Fibroblast of the aortic adventitia (primary cell): ENCODE measurements at regions not wholly inside any gene's neighbourhood (a gene's known extent, or its start where the extent isn't known, plus 50 kb on each side); places are given as distances from the start of the nearest gene placed in this dataset.

ENCODE experiments used
- DNase-seq: peaks from one replicate; pipeline ENCODE4 v3.0.0-alpha.2; 2010; ENCODE audit warnings: low read depth
- H3K4me3 ChIP-seq: 2 replicates; pipeline ENCODE4 v1.5.1; 2011; ENCODE audit warnings: low read depth, mild to moderate bottlenecking, control low read depth, low read length, moderate library complexity
- CTCF ChIP-seq: IDR thresholded peaks from 2 replicates; pipeline ENCODE4 v1.5.1; 2011; ENCODE audit warnings: mild to moderate bottlenecking, low read length, control low read depth, inconsistent platforms; ENCODE audit not compliant: insufficient read depth

GRCh38 chr22:49026494-49027367 is 800.9 kb downstream of the BRD1 start:
- H3K4me3 ChIP-seq, result no peak overlapping the region
- TF ChIP-seq CTCF, result no peak
- DNase-seq, result no peak

GRCh38 chr22:49025791-49026493 is 801.7 kb downstream of the BRD1 start:
- no peak for DNase-seq
- TF ChIP-seq CTCF, result no peak

GRCh38 chr22:49024775-49025440 is 802.8 kb downstream of the BRD1 start:
- TF ChIP-seq CTCF, result no peak
- DNase-seq, result no peak
- H3K4me3 ChIP-seq, result no peak overlapping the region

More at GRCh38 chr22:49025791-49026493, 801.7 kb downstream of the BRD1 start:
- no peak overlapping the region for H3K4me3 ChIP-seq

- TF ChIP-seq CTCF, result no peak
- H3K4me3 ChIP-seq, result no peak overlapping the region
- DNase-seq, result no peak
Observed at GRCh38 chr22:49023879-49024774, 803.5 kb downstream of the BRD1 start.

- no peak for DNase-seq
- no peak overlapping the region for H3K4me3 ChIP-seq
- TF ChIP-seq CTCF, result no peak
Observed at GRCh38 chr22:49023161-49023878, 804.4 kb downstream of the BRD1 start.
